Thoracic aorta (tissue), 2 donors: ENCODE measurements at regions not wholly inside any gene's neighbourhood (a gene's known extent, or its start where the extent isn't known, plus 50 kb on each side); places are given as distances from the start of the nearest gene placed in this dataset.
"Not testable (repeated sequence)": the region's sequence is repeated elsewhere in the genome, so short reads cannot be mapped to it uniquely, and the experiment has no call there.

ENCODE experiments used
- ATAC-seq: fragments of 150-250 bp; one replicate; pipeline ENCODE4 v1.8.0; 2017; ENCODE audit warnings: low read depth; ENCODE audit not compliant: insufficient number of reproducible peaks, low FRiP score
- DNase-seq: peaks from one replicate; pipeline ENCODE4 v3.0.0-alpha.2; 2020; ENCODE audit warnings: low spot score
- H3K27ac ChIP-seq, 2 donors: fragments of 200-600 bp; sonication (generic); 1 replicate in 1 of 2; 2 replicates in 1 of 2; pipeline ENCODE4 v1.5.1; 2016; ENCODE audit warnings: mild to moderate bottlenecking in 2 of 2, moderate library complexity in 2 of 2
- H3K27me3 ChIP-seq: fragments of 200-600 bp; sonication (generic); replicated peaks from 2 replicates; pipeline ENCODE4 v1.6.0; 2016; ENCODE audit warnings: mild to moderate bottlenecking; ENCODE audit not compliant: insufficient read depth
- H3K36me3 ChIP-seq: fragments of 200-600 bp; sonication (generic); one replicate; pipeline ENCODE4 v1.5.1; 2016
- H3K4me1 ChIP-seq, 2 donors: fragments of 200-600 bp; sonication (generic); 1 replicate in 1 of 2; 2 replicates in 1 of 2; pipeline versions ENCODE4 v1.5.1 to v1.6.0; 2016; ENCODE audit warnings: low read depth in 2 of 2, mild to moderate bottlenecking in 1 of 2; ENCODE audit not compliant: control insufficient read depth in 1 of 2
- H3K4me3 ChIP-seq: fragments of 200-600 bp; sonication (generic); 2 replicates; pipeline ENCODE4 v1.5.1; 2016; ENCODE audit warnings: mild to moderate bottlenecking
- H3K9me3 ChIP-seq: fragments of 200-600 bp; sonication (generic); 2 replicates; pipeline ENCODE4 v1.5.1; 2016
- CTCF ChIP-seq: fragments of 200-600 bp; sonication (generic); IDR thresholded peaks from one replicate; pipeline ENCODE4 v1.5.1; 2019; ENCODE audit warnings: antibody characterized with exemption

GRCh38 chr3:75262661-75263060 is 401.5 kb upstream of the FRG2C start:
- TF ChIP-seq CTCF, result no peak

GRCh38 chr3:75265897-75266296 is 398.2 kb upstream of the FRG2C start:
- Histone ChIP-seq H3K27me3 (no peaks in the 10 kb centered on the region), H3K27ac (no peak overlapping the region)

More at GRCh38 chr3:75262661-75263060, 401.5 kb upstream of the FRG2C start:
- Histone ChIP-seq H3K4me1 (no peaks in the 10 kb centered on the region), H3K4me3 (no peak overlapping the region), H3K36me3 (no peaks in the 10 kb centered on the region), H3K9me3 (no peaks in the 10 kb centered on the region), H3K27me3 (no peaks in the 10 kb centered on the region), H3K27ac (no peak overlapping the region)
- ATAC-seq (no peak), DNase-seq (no peak)

GRCh38 chr3:75268576-75268975 is 395.6 kb upstream of the FRG2C start:
- not testable (repeated sequence) for H3K27me3 ChIP-seq, H3K9me3 ChIP-seq, ATAC-seq, DNase-seq, H3K27ac ChIP-seq, H3K4me3 ChIP-seq, H3K36me3 ChIP-seq, H3K4me1 ChIP-seq

More at GRCh38 chr3:75265897-75266296, 398.2 kb upstream of the FRG2C start:
- DNase-seq (no peak), ATAC-seq (no peak)
- Histone ChIP-seq H3K4me1 (no peaks in the 10 kb centered on the region), H3K36me3 (no peaks in the 10 kb centered on the region), H3K4me3 (no peak overlapping the region), H3K9me3 (no peaks in the 10 kb centered on the region)
- no peak for TF ChIP-seq CTCF

- not testable (repeated sequence) for H3K27ac ChIP-seq, H3K4me1 ChIP-seq
These were observed 391.9 kb upstream of the FRG2C start for GRCh38 chr3:75272237-75272636.

GRCh38 chr3:75272691-75273090 is 391.4 kb upstream of the FRG2C start:
- H3K9me3 ChIP-seq, result no peaks in the 10 kb centered on the region
- no peaks in the 10 kb centered on the region for H3K36me3 ChIP-seq
- TF ChIP-seq CTCF, result no peak
- no peaks in the 10 kb centered on the region for H3K27me3 ChIP-seq
- no peak overlapping the region for H3K4me3 ChIP-seq
- ATAC-seq (no peak), DNase-seq (no peak)
- H3K4me1 ChIP-seq, result no peaks in the 10 kb centered on the region
- no peak overlapping the region for H3K27ac ChIP-seq

More at GRCh38 chr3:75272237-75272636, 391.9 kb upstream of the FRG2C start:
- H3K36me3 ChIP-seq, ATAC-seq, H3K9me3 ChIP-seq, DNase-seq, H3K27me3 ChIP-seq, H3K4me3 ChIP-seq: not testable (repeated sequence)

GRCh38 chr3:75285531-75286148 is 378.5 kb upstream of the FRG2C start:
- H3K4me1 ChIP-seq, ATAC-seq, H3K9me3 ChIP-seq, H3K27me3 ChIP-seq, H3K4me3 ChIP-seq, H3K36me3 ChIP-seq, DNase-seq, H3K27ac ChIP-seq: not testable (repeated sequence)

GRCh38 chr3:75288972-75289574 is 375.1 kb upstream of the FRG2C start:
- H3K4me1 ChIP-seq, DNase-seq, ATAC-seq: not testable (repeated sequence)

More at GRCh38 chr3:75288972-75289574, 375.1 kb upstream of the FRG2C start:
- not testable (repeated sequence) for H3K27ac ChIP-seq, H3K27me3 ChIP-seq, H3K4me3 ChIP-seq, H3K9me3 ChIP-seq, H3K36me3 ChIP-seq
